ENCODE measurements at regions not wholly inside any gene's neighbourhood (a gene's known extent, or its start where the extent isn't known, plus 50 kb on each side); places are given as distances from the start of the nearest gene placed in this dataset.
"Not testable (repeated sequence)": the region's sequence is repeated elsewhere in the genome, so short reads cannot be mapped to it uniquely, and the experiment has no call there.

- DNase-seq (ENCODE audit: low read depth), result peak; percentile 86
These were observed 1518.9 kb upstream of the B3GALT2 start for GRCh38 chr1:194705123-194705854.

GRCh38 chr1:194698908-194699318 is 1512.5 kb upstream of the B3GALT2 start:
- no peak for DNase-seq (ENCODE audit: low read depth)

GRCh38 chr1:194693244-194693643 is 1506.8 kb upstream of the B3GALT2 start:
- no peak for DNase-seq (ENCODE audit: low read depth)

GRCh38 chr1:194684636-194685035 is 1498.2 kb upstream of the B3GALT2 start:
- DNase-seq (ENCODE audit: low read depth), result peak; percentile 41

- DNase-seq (ENCODE audit: low read depth), result peak; percentile 55
These were observed 1471.7 kb upstream of the B3GALT2 start for GRCh38 chr1:194658090-194658439.

GRCh38 chr1:194654956-194655355 is 1468.5 kb upstream of the B3GALT2 start:
- DNase-seq (ENCODE audit: low read depth), result peak; percentile 7

- DNase-seq (ENCODE audit: low read depth), result no peak
These were observed 1467.0 kb upstream of the B3GALT2 start for GRCh38 chr1:194653385-194653784.

- no peak for DNase-seq (ENCODE audit: low read depth)
These were observed 1460.7 kb upstream of the B3GALT2 start for GRCh38 chr1:194647118-194647517.

- DNase-seq (ENCODE audit: low read depth), result no peak
These were observed 1458.1 kb upstream of the B3GALT2 start for GRCh38 chr1:194644528-194644927.

- no peak for DNase-seq (ENCODE audit: low read depth)
These were observed 1453.9 kb upstream of the B3GALT2 start for GRCh38 chr1:194640322-194640721.

- peak; percentile 20 for DNase-seq (ENCODE audit: low read depth)
These were observed 1442.6 kb upstream of the B3GALT2 start for GRCh38 chr1:194629011-194629410.

GRCh38 chr1:194624833-194625232 is 1438.4 kb upstream of the B3GALT2 start:
- no peak for DNase-seq (ENCODE audit: low read depth)

GRCh38 chr1:194618101-194618500 is 1431.7 kb upstream of the B3GALT2 start:
- no peak for DNase-seq (ENCODE audit: low read depth)

- not testable (repeated sequence) for DNase-seq (ENCODE audit: low read depth)
These were observed 1430.9 kb upstream of the B3GALT2 start for GRCh38 chr1:194617272-194617671.

- no peak for DNase-seq (ENCODE audit: low read depth)
These were observed 1430.4 kb upstream of the B3GALT2 start for GRCh38 chr1:194616835-194617234.

GRCh38 chr1:194602184-194602583 is 1415.8 kb upstream of the B3GALT2 start:
- no peak for DNase-seq (ENCODE audit: low read depth)

- DNase-seq (ENCODE audit: low read depth), result no peak
These were observed 1414.3 kb upstream of the B3GALT2 start for GRCh38 chr1:194600716-194601115.

GRCh38 chr1:194598098-194598497 is 1411.7 kb upstream of the B3GALT2 start:
- peak; percentile 0 for DNase-seq (ENCODE audit: low read depth)

GRCh38 chr1:194586302-194586701 is 1399.9 kb upstream of the B3GALT2 start:
- no peak for DNase-seq (ENCODE audit: low read depth)

- no peak for DNase-seq (ENCODE audit: low read depth)
These were observed 1397.6 kb upstream of the B3GALT2 start for GRCh38 chr1:194584052-194584451.

- no peak for DNase-seq (ENCODE audit: low read depth)
These were observed 1384.1 kb upstream of the B3GALT2 start for GRCh38 chr1:194570476-194570875.

- DNase-seq (ENCODE audit: low read depth), result peak; percentile 34
These were observed 1382.2 kb upstream of the B3GALT2 start for GRCh38 chr1:194568610-194569009.

- peak; percentile 3 for DNase-seq (ENCODE audit: low read depth)
These were observed 1361.7 kb upstream of the B3GALT2 start for GRCh38 chr1:194548071-194548470.

GRCh38 chr1:194544012-194544411 is 1357.6 kb upstream of the B3GALT2 start:
- no peak for DNase-seq (ENCODE audit: low read depth)
